ENCODE measurements at regions not wholly inside any gene's neighbourhood (a gene's known extent, or its start where the extent isn't known, plus 50 kb on each side); places are given as distances from the start of the nearest gene placed in this dataset.

DNA sequence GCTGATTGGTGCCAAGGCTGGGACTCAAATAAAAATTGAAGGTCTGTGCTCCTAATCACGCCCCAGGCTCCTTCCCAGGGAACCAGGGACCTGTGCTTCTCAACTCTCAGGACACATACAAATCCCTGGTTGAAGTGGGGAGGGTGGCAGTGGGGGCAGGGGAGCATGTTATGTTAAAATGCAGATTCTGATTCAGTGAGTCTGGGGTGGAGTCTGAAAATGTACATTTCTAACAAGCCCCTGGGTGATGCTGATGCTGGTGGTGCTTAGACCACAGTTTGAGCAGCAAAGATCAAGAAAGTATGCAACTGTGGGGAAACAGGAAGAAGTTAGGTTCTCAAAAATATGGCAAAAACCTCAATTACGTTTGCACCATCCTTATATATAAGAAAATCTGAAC, 236.5 kb downstream of the MAGEB17 start:
- 63% methylated on average over 1 of the region's 2 CpGs for WGBS (ENCODE audit: insufficient coverage)
- POLR2A ChIA-PET: no interaction called here
- Histone ChIP-seq H3K9me3 (ENCODE audit: control extremely low read depth in 1 of 5, control insufficient read depth in 4 of 5, insufficient read depth in 2 of 5, low read depth in 1 of 5, low read length in 4 of 5) (no peaks in the 10 kb centered on the region), H3K27ac (ENCODE audit: insufficient read depth in 1 of 2, low read depth in 1 of 2, low read length in 2 of 2, poor library complexity in 1 of 2, severe bottlenecking in 2 of 2) (no peak overlapping the region), H3K27me3 (replicated peaks in 2 of 5; ENCODE audit: control insufficient read depth in 4 of 5, insufficient read depth in 5 of 5, low read length in 4 of 5) (peaks cover 0 to 4% (median 0%) of the 10 kb centered on the region in 5 experiments), H3K4me1 (ENCODE audit: control extremely low read depth in 1 of 4, control insufficient read depth in 4 of 4, insufficient read depth in 4 of 4, low read length in 3 of 4) (no peaks in the 10 kb centered on the region), H3K4me3 (ENCODE audit: control insufficient read depth in 1 of 7, extremely low read depth in 1 of 7, insufficient read depth in 4 of 7, low read depth in 2 of 7, low read length in 6 of 7) (no peak overlapping the region), H3K36me3 (ENCODE audit: control insufficient read depth in 4 of 4, insufficient read depth in 4 of 4, low read length in 3 of 4) (no peaks in the 10 kb centered on the region)
- no peak for DNase-seq
- CTCF ChIA-PET: no interaction called here

- Histone ChIP-seq H3K27me3 (replicated peaks in 2 of 5; ENCODE audit: control insufficient read depth in 4 of 5, insufficient read depth in 5 of 5, low read length in 4 of 5) (peaks cover 0 to 6% (median 0%) of the 10 kb centered on the region in 5 experiments), H3K9me3 (ENCODE audit: control extremely low read depth in 1 of 5, control insufficient read depth in 4 of 5, insufficient read depth in 2 of 5, low read depth in 1 of 5, low read length in 4 of 5) (no peaks in the 10 kb centered on the region), H3K4me3 (ENCODE audit: control insufficient read depth in 1 of 7, extremely low read depth in 1 of 7, insufficient read depth in 4 of 7, low read depth in 2 of 7, low read length in 6 of 7) (no peak overlapping the region), H3K4me1 (ENCODE audit: control extremely low read depth in 1 of 4, control insufficient read depth in 4 of 4, insufficient read depth in 4 of 4, low read length in 3 of 4) (no peaks in the 10 kb centered on the region), H3K36me3 (ENCODE audit: control insufficient read depth in 4 of 4, insufficient read depth in 4 of 4, low read length in 3 of 4) (no peaks in the 10 kb centered on the region), H3K27ac (ENCODE audit: insufficient read depth in 1 of 2, low read depth in 1 of 2, low read length in 2 of 2, poor library complexity in 1 of 2, severe bottlenecking in 2 of 2) (no peak overlapping the region)
- DNase-seq: no peak
- ChIA-PET POLR2A (no interaction called here), CTCF (no interaction called here)
- no CpG with 5 or more reads among the region's 1 CpG for WGBS (ENCODE audit: insufficient coverage)
These were observed 233.4 kb upstream of the S100G start for GRCh38 chrX:16416588-16416987.

DNA sequence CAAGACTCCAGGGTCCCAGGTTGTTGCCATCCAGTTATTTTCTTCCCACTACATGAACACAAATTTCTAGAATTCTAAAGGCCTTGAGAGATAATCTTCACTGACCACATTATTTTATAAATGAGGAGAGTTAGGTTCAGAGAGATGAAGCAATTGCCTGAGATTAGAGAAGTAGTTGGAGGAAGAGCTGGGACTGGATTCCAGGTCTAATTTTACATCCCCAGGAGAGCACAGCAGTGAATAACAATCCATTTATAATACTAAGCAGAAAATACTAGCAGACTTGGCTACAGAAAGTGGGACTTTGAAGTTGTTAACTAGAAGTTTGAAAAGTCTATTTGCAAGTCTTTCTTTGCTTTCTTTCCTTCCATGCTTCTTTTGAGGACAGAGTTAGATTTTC, 231.3 kb upstream of the S100G start:
- ChIA-PET POLR2A (no interaction called here), CTCF (no interaction called here)
- no peak for DNase-seq
- Histone ChIP-seq H3K4me1 (ENCODE audit: control extremely low read depth in 1 of 4, control insufficient read depth in 4 of 4, insufficient read depth in 4 of 4, low read length in 3 of 4) (no peaks in the 10 kb centered on the region), H3K27ac (ENCODE audit: insufficient read depth in 1 of 2, low read depth in 1 of 2, low read length in 2 of 2, poor library complexity in 1 of 2, severe bottlenecking in 2 of 2) (no peak overlapping the region), H3K4me3 (ENCODE audit: control insufficient read depth in 1 of 7, extremely low read depth in 1 of 7, insufficient read depth in 4 of 7, low read depth in 2 of 7, low read length in 6 of 7) (no peak overlapping the region), H3K36me3 (ENCODE audit: control insufficient read depth in 4 of 4, insufficient read depth in 4 of 4, low read length in 3 of 4) (no peaks in the 10 kb centered on the region), H3K27me3 (replicated peaks in 2 of 5; ENCODE audit: control insufficient read depth in 4 of 5, insufficient read depth in 5 of 5, low read length in 4 of 5) (peaks cover 0 to 6% (median 0%) of the 10 kb centered on the region in 5 experiments), H3K9me3 (ENCODE audit: control extremely low read depth in 1 of 5, control insufficient read depth in 4 of 5, insufficient read depth in 2 of 5, low read depth in 1 of 5, low read length in 4 of 5) (no peaks in the 10 kb centered on the region)

- WGBS (ENCODE audit: insufficient coverage): 50% methylated on average over 2 of the region's 3 CpGs
- POLR2A ChIA-PET: no interaction called here
- H3K4me3 ChIP-seq (ENCODE audit: control insufficient read depth in 1 of 7, extremely low read depth in 1 of 7, insufficient read depth in 4 of 7, low read depth in 2 of 7, low read length in 6 of 7): no peak overlapping the region
- H3K4me1 ChIP-seq (ENCODE audit: control extremely low read depth in 1 of 4, control insufficient read depth in 4 of 4, insufficient read depth in 4 of 4, low read length in 3 of 4): no peaks in the 10 kb centered on the region
- no peaks in the 10 kb centered on the region for H3K9me3 ChIP-seq (ENCODE audit: control extremely low read depth in 1 of 5, control insufficient read depth in 4 of 5, insufficient read depth in 2 of 5, low read depth in 1 of 5, low read length in 4 of 5)
- CTCF ChIA-PET: interaction anchor here (1.4 kb wide), 1 partner anchor 9 kb away, joined by 7 read pairs; no protein-coding TSS in a partner anchor
- no peak for DNase-seq
- no peak overlapping the region for H3K27ac ChIP-seq (ENCODE audit: insufficient read depth in 1 of 2, low read depth in 1 of 2, low read length in 2 of 2, poor library complexity in 1 of 2, severe bottlenecking in 2 of 2)
- H3K36me3 ChIP-seq (ENCODE audit: control insufficient read depth in 4 of 4, insufficient read depth in 4 of 4, low read length in 3 of 4): no peaks in the 10 kb centered on the region
- H3K27me3 ChIP-seq (replicated peaks in 2 of 5; ENCODE audit: control insufficient read depth in 4 of 5, insufficient read depth in 5 of 5, low read length in 4 of 5): peaks cover 0 to 7% (median 0%) of the 10 kb centered on the region in 5 experiments
These were observed 222.3 kb upstream of the S100G start for GRCh38 chrX:16427668-16428067.

- Histone ChIP-seq H3K27me3 (replicated peaks in 2 of 5; ENCODE audit: control insufficient read depth in 4 of 5, insufficient read depth in 5 of 5, low read length in 4 of 5) (peaks cover 0 to 7% (median 0%) of the 10 kb centered on the region in 5 experiments), H3K27ac (ENCODE audit: insufficient read depth in 1 of 2, low read depth in 1 of 2, low read length in 2 of 2, poor library complexity in 1 of 2, severe bottlenecking in 2 of 2) (no peak overlapping the region), H3K9me3 (ENCODE audit: control extremely low read depth in 1 of 5, control insufficient read depth in 4 of 5, insufficient read depth in 2 of 5, low read depth in 1 of 5, low read length in 4 of 5) (no peaks in the 10 kb centered on the region), H3K36me3 (ENCODE audit: control insufficient read depth in 4 of 4, insufficient read depth in 4 of 4, low read length in 3 of 4) (no peaks in the 10 kb centered on the region), H3K4me3 (ENCODE audit: control insufficient read depth in 1 of 7, extremely low read depth in 1 of 7, insufficient read depth in 4 of 7, low read depth in 2 of 7, low read length in 6 of 7) (no peak overlapping the region), H3K4me1 (ENCODE audit: control extremely low read depth in 1 of 4, control insufficient read depth in 4 of 4, insufficient read depth in 4 of 4, low read length in 3 of 4) (no peaks in the 10 kb centered on the region)
- WGBS (ENCODE audit: insufficient coverage): 100% methylated on average over 4 of the region's 4 CpGs
- no peak for DNase-seq
- ChIA-PET POLR2A (no interaction called here), CTCF (no interaction called here)
These were observed 220.6 kb upstream of the S100G start for GRCh38 chrX:16429406-16429805.

DNA sequence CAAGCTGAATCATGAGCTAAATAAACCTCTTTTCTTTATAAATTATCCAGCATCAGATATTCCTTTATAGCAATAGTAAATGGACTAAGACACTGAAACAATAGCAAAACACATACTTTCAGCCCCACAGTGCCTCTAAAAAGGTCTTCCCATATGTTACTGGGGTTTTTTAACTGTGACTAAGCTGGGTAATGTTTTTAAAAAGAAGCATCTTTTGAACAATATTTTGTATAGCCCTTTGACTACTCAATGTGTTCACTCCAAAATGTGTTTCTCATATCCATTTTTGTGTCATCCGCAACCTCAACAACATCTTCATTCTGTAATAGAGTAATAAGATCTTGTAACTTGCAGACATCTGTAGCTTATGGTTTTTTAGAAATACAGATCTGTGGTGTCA, 218.7 kb upstream of the S100G start:
- Histone ChIP-seq H3K36me3 (ENCODE audit: control insufficient read depth in 4 of 4, insufficient read depth in 4 of 4, low read length in 3 of 4) (no peaks in the 10 kb centered on the region), H3K27ac (ENCODE audit: insufficient read depth in 1 of 2, low read depth in 1 of 2, low read length in 2 of 2, poor library complexity in 1 of 2, severe bottlenecking in 2 of 2) (no peak overlapping the region), H3K9me3 (ENCODE audit: control extremely low read depth in 1 of 5, control insufficient read depth in 4 of 5, insufficient read depth in 2 of 5, low read depth in 1 of 5, low read length in 4 of 5) (no peaks in the 10 kb centered on the region), H3K4me1 (ENCODE audit: control extremely low read depth in 1 of 4, control insufficient read depth in 4 of 4, insufficient read depth in 4 of 4, low read length in 3 of 4) (no peaks in the 10 kb centered on the region), H3K4me3 (ENCODE audit: control insufficient read depth in 1 of 7, extremely low read depth in 1 of 7, insufficient read depth in 4 of 7, low read depth in 2 of 7, low read length in 6 of 7) (no peak overlapping the region), H3K27me3 (replicated peaks in 2 of 5; ENCODE audit: control insufficient read depth in 4 of 5, insufficient read depth in 5 of 5, low read length in 4 of 5) (peaks cover 0 to 7% (median 0%) of the 10 kb centered on the region in 5 experiments)
- ChIA-PET CTCF (no interaction called here), POLR2A (no interaction called here)
- no CpG with 5 or more reads among the region's 1 CpG for WGBS (ENCODE audit: insufficient coverage)
- no peak for DNase-seq

DNA sequence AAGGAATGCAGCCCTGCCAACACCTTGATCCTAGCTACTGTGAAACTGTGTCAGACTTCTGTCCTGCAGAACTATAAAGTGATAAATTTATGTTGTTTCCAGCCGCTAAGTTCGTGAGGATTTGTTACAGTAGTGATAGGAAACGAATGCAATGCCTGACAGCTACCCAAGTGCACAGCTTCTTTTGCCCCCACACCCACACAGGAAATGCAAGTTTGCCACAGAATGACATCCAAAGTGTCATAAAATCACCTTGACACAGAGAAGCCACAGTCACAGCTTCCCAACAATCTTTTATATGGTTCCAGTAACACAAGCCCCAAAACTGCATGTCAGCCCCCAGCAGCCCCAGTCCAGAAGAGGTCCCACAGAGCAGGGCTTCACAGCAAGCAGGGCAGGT, 216.9 kb upstream of the S100G start:
- peaks cover 0 to 7% (median 0%) of the 10 kb centered on the region in 5 experiments for H3K27me3 ChIP-seq (replicated peaks in 2 of 5; ENCODE audit: control insufficient read depth in 4 of 5, insufficient read depth in 5 of 5, low read length in 4 of 5)
- H3K36me3 ChIP-seq (ENCODE audit: control insufficient read depth in 4 of 4, insufficient read depth in 4 of 4, low read length in 3 of 4): no peaks in the 10 kb centered on the region
- no peak overlapping the region for H3K27ac ChIP-seq (ENCODE audit: insufficient read depth in 1 of 2, low read depth in 1 of 2, low read length in 2 of 2, poor library complexity in 1 of 2, severe bottlenecking in 2 of 2)
- no peaks in the 10 kb centered on the region for H3K9me3 ChIP-seq (ENCODE audit: control extremely low read depth in 1 of 5, control insufficient read depth in 4 of 5, insufficient read depth in 2 of 5, low read depth in 1 of 5, low read length in 4 of 5)
- CTCF ChIA-PET: no interaction called here
- H3K4me3 ChIP-seq (ENCODE audit: control insufficient read depth in 1 of 7, extremely low read depth in 1 of 7, insufficient read depth in 4 of 7, low read depth in 2 of 7, low read length in 6 of 7): no peak overlapping the region
- no peak for DNase-seq
- no CpG with 5 or more reads among the region's 3 CpGs for WGBS (ENCODE audit: insufficient coverage)
- no peaks in the 10 kb centered on the region for H3K4me1 ChIP-seq (ENCODE audit: control extremely low read depth in 1 of 4, control insufficient read depth in 4 of 4, insufficient read depth in 4 of 4, low read length in 3 of 4)
- POLR2A ChIA-PET: no interaction called here

Measured in common myeloid progenitor, CD34-positive (primary cell).